Neural cell (in vitro differentiated cells): ENCODE measurements at regions not wholly inside any gene's neighbourhood (a gene's known extent, or its start where the extent isn't known, plus 50 kb on each side); places are given as distances from the start of the nearest gene placed in this dataset.

ENCODE experiments used
- H2AFZ ChIP-seq: fragments of 200-600, 300-800 bp; sonication (generic), shearing (Covaris generic); 2 replicates; pipeline ENCODE4 v1.6.0; 2014; ENCODE audit warnings: low read depth, mild to moderate bottlenecking, antibody characterized with exemption, low read length, moderate library complexity
- H3F3A ChIP-seq: fragments of 200-600 bp; shearing (Covaris generic); 2 replicates; pipeline ENCODE4 v1.6.1; 2016; ENCODE audit warnings: mild to moderate bottlenecking, moderate library complexity, mixed read lengths, antibody characterized with exemption, low read length; ENCODE audit not compliant: insufficient read depth, poor library complexity, severe bottlenecking
- H3K27ac ChIP-seq: fragments of 200-600, 300-800 bp; sonication (generic), shearing (Covaris generic); 2 replicates; pipeline ENCODE4 v1.5.1; 2014; ENCODE audit warnings: mild to moderate bottlenecking, low read length, moderate library complexity
- H3K27me3 ChIP-seq: fragments of 300-800, 200-600 bp; sonication (generic), shearing (Covaris generic); 2 replicates; pipeline ENCODE4 v1.6.0; 2014; ENCODE audit warnings: mild to moderate bottlenecking, low read depth, low read length, moderate library complexity; ENCODE audit not compliant: insufficient read depth
- H3K36me3 ChIP-seq: fragments of 300-800, 200-600 bp; sonication (generic), shearing (Covaris generic); 2 replicates; pipeline ENCODE4 v1.5.1; 2014; ENCODE audit warnings: mild to moderate bottlenecking, antibody characterized with exemption, low read length, moderate library complexity; ENCODE audit not compliant: insufficient read depth
- H3K4me2 ChIP-seq: fragments of 300-800, 200-600 bp; sonication (generic), shearing (Covaris generic); 2 replicates; pipeline ENCODE4 v1.6.0; 2014; ENCODE audit warnings: mild to moderate bottlenecking, low read length
- H3K4me3 ChIP-seq: fragments of 300-800, 200-600 bp; sonication (generic), shearing (Covaris generic); 2 replicates; pipeline ENCODE4 v1.5.1; 2014; ENCODE audit warnings: mild to moderate bottlenecking, low read length, moderate library complexity
- H3K79me2 ChIP-seq: fragments of 200-600 bp; shearing (Covaris generic); replicated peaks from 2 replicates; pipeline ENCODE4 v1.6.0; 2014; ENCODE audit warnings: mild to moderate bottlenecking, low read length, moderate library complexity; ENCODE audit not compliant: insufficient read depth
- H3K9ac ChIP-seq: fragments of 300-800, 200-600 bp; sonication (generic), shearing (Covaris generic); 2 replicates; pipeline ENCODE4 v1.6.1; 2016; ENCODE audit warnings: mild to moderate bottlenecking, low read length, mixed read lengths
- H3K9me2 ChIP-seq: fragments of 200-600 bp; shearing (Covaris generic); 2 replicates; pipeline ENCODE4 v1.6.1; 2016; ENCODE audit warnings: mild to moderate bottlenecking, low read length, mixed read lengths; ENCODE audit not compliant: insufficient read depth
- H3K9me3 ChIP-seq: fragments of 200-600, 300-800 bp; sonication (generic), shearing (Covaris generic); 2 replicates; pipeline ENCODE4 v1.6.1; 2016; ENCODE audit warnings: mild to moderate bottlenecking, mixed run types, low read length, moderate library complexity, mixed read lengths
- H4K20me1 ChIP-seq: fragments of 200-600 bp; shearing (Covaris generic); 2 replicates; pipeline ENCODE4 v1.6.1; 2016; ENCODE audit warnings: mild to moderate bottlenecking, mixed run types; ENCODE audit not compliant: insufficient read depth
- EP300 ChIP-seq: fragments of 450-650 bp; conservative IDR thresholded peaks from 2 replicates; pipeline ENCODE4 v1.6.1; 2014; ENCODE audit warnings: antibody characterized with exemption, mild to moderate bottlenecking, moderate library complexity; ENCODE audit not compliant: poor library complexity, severe bottlenecking
- EZH2 ChIP-seq: fragments of 200-600, 300-800 bp; shearing (Covaris generic), sonication (generic); IDR thresholded peaks from 2 replicates; pipeline ENCODE4 v1.6.1; 2014; ENCODE audit warnings: antibody characterized with exemption, low read length, borderline replicate concordance, mild to moderate bottlenecking; ENCODE audit not compliant: insufficient read depth, poor library complexity, severe bottlenecking
- MXI1 ChIP-seq: fragments of 450-650 bp; conservative IDR thresholded peaks from 2 replicates; pipeline ENCODE4 v1.6.1; 2014; ENCODE audit warnings: antibody characterized with exemption, mild to moderate bottlenecking; ENCODE audit not compliant: poor library complexity, severe bottlenecking
- POLR2AphosphoS5 ChIP-seq: IDR thresholded peaks from 2 replicates; pipeline ENCODE4 v1.6.1; 2012
- RAD21 ChIP-seq: fragments of 450-650 bp; conservative IDR thresholded peaks from 2 replicates; pipeline ENCODE4 v1.6.1; 2014; ENCODE audit warnings: antibody characterized with exemption, mild to moderate bottlenecking, moderate library complexity
- SMC3 ChIP-seq: fragments of 450-650 bp; conservative IDR thresholded peaks from 2 replicates; pipeline ENCODE4 v1.6.1; 2014; ENCODE audit warnings: antibody characterized with exemption, mild to moderate bottlenecking, moderate library complexity; ENCODE audit not compliant: poor library complexity
- TAF1 ChIP-seq: IDR thresholded peaks from 2 replicates; pipeline ENCODE4 v1.6.1; 2012; ENCODE audit warnings: low read depth
- TF ChIP-seq, protein P1 (sequence below): IDR thresholded peaks from 2 replicates; pipeline ENCODE4 v1.6.1; 2012; ENCODE audit warnings: borderline replicate concordance
- TF ChIP-seq, protein P2 (sequence below): fragments of 450-650 bp; IDR thresholded peaks from 2 replicates; pipeline ENCODE4 v1.5.1; 2014; ENCODE audit warnings: antibody characterized with exemption, mild to moderate bottlenecking, moderate library complexity; ENCODE audit not compliant: poor library complexity, severe bottlenecking

- Histone ChIP-seq H4K20me1 (no peaks in the 10 kb centered on the region), H3K79me2 (no peaks in the 10 kb centered on the region), H3K9ac (no peak overlapping the region), H2AFZ (no peak overlapping the region), H3K27ac (no peak overlapping the region), H3K9me2 (no peaks in the 10 kb centered on the region), H3F3A (no peaks in the 10 kb centered on the region), H3K9me3 (no peaks in the 10 kb centered on the region), H3K4me2 (no peak overlapping the region), H3K4me3 (no peak overlapping the region), H3K36me3 (no peaks in the 10 kb centered on the region), H3K27me3 (no peaks in the 10 kb centered on the region)
- TF ChIP-seq TAF1 (no peak), SMC3 (no peak), EZH2 (no peak), POLR2AphosphoS5 (no peak), RAD21 (no peak), EP300 (no peak), MXI1 (no peak)
- TF ChIP-seq, protein P1, sequence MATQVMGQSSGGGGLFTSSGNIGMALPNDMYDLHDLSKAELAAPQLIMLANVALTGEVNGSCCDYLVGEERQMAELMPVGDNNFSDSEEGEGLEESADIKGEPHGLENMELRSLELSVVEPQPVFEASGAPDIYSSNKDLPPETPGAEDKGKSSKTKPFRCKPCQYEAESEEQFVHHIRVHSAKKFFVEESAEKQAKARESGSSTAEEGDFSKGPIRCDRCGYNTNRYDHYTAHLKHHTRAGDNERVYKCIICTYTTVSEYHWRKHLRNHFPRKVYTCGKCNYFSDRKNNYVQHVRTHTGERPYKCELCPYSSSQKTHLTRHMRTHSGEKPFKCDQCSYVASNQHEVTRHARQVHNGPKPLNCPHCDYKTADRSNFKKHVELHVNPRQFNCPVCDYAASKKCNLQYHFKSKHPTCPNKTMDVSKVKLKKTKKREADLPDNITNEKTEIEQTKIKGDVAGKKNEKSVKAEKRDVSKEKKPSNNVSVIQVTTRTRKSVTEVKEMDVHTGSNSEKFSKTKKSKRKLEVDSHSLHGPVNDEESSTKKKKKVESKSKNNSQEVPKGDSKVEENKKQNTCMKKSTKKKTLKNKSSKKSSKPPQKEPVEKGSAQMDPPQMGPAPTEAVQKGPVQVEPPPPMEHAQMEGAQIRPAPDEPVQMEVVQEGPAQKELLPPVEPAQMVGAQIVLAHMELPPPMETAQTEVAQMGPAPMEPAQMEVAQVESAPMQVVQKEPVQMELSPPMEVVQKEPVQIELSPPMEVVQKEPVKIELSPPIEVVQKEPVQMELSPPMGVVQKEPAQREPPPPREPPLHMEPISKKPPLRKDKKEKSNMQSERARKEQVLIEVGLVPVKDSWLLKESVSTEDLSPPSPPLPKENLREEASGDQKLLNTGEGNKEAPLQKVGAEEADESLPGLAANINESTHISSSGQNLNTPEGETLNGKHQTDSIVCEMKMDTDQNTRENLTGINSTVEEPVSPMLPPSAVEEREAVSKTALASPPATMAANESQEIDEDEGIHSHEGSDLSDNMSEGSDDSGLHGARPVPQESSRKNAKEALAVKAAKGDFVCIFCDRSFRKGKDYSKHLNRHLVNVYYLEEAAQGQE: no peak
- TF ChIP-seq, protein P2, sequence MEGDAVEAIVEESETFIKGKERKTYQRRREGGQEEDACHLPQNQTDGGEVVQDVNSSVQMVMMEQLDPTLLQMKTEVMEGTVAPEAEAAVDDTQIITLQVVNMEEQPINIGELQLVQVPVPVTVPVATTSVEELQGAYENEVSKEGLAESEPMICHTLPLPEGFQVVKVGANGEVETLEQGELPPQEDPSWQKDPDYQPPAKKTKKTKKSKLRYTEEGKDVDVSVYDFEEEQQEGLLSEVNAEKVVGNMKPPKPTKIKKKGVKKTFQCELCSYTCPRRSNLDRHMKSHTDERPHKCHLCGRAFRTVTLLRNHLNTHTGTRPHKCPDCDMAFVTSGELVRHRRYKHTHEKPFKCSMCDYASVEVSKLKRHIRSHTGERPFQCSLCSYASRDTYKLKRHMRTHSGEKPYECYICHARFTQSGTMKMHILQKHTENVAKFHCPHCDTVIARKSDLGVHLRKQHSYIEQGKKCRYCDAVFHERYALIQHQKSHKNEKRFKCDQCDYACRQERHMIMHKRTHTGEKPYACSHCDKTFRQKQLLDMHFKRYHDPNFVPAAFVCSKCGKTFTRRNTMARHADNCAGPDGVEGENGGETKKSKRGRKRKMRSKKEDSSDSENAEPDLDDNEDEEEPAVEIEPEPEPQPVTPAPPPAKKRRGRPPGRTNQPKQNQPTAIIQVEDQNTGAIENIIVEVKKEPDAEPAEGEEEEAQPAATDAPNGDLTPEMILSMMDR: no peak
Observed at GRCh38 chr6:169959136-169960002, 207.9 kb downstream of the ERMARD start.

DNA sequence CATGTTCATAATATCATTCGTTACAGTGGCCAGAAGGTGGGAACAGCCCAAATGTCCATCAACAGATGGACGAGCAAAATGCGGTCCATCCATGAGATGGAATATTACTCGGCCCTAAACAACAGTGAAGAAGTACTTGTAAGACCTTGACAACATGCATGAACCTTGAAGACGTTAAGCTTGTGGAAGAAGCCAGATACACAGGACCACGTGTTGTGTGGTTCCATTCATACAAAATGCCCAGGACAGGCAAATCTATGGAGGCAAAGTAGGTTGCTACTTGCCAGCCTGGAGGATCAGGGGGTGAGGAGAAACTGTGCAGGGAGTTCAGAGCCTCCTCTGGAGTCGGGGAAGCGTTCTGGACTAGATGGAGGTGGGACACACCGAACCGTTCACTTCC, 207.1 kb downstream of the ERMARD start:
- H3K4me2 ChIP-seq: no peak overlapping the region
- no peaks in the 10 kb centered on the region for H4K20me1 ChIP-seq
- H3K27me3 ChIP-seq: no peaks in the 10 kb centered on the region
- H3K36me3 ChIP-seq: no peaks in the 10 kb centered on the region
- no peaks in the 10 kb centered on the region for H3K9me2 ChIP-seq
- TF ChIP-seq, protein P1: no peak
- TF ChIP-seq RAD21: no peak
- H3K27ac ChIP-seq: no peak overlapping the region
- H3K9ac ChIP-seq: no peak overlapping the region
- H3F3A ChIP-seq: no peaks in the 10 kb centered on the region
- H2AFZ ChIP-seq: no peak overlapping the region
- H3K4me3 ChIP-seq: no peak overlapping the region
- no peaks in the 10 kb centered on the region for H3K9me3 ChIP-seq
- no peaks in the 10 kb centered on the region for H3K79me2 ChIP-seq
